Astrocyte (in vitro differentiated cells and primary cell): ENCODE measurements at regions not wholly inside any gene's neighbourhood (a gene's known extent, or its start where the extent isn't known, plus 50 kb on each side); places are given as distances from the start of the nearest gene placed in this dataset.

Experiments
- DNase-seq: peaks from one replicate; pipeline ENCODE4 v3.0.0-alpha.2; 2010; ENCODE audit warnings: low read depth
- FAIRE-seq: peaks from 2 replicates; lab custom pipeline; 2011; peaks lifted over from hg19 to GRCh38; lab: Jason Lieb, UNC
- H2AFZ ChIP-seq: 2 replicates; pipeline ENCODE4 v1.6.0; 2012; ENCODE audit warnings: low read depth, low read length, inconsistent platforms
- H3K27ac ChIP-seq: 2 replicates; pipeline ENCODE4 v1.5.1; 2011; ENCODE audit warnings: low read depth, low read length, inconsistent platforms
- H3K27me3 ChIP-seq: 2 replicates; pipeline ENCODE4 v1.6.0; 2011; ENCODE audit warnings: low read length, inconsistent platforms; ENCODE audit not compliant: insufficient read depth
- H3K36me3 ChIP-seq: 2 replicates; pipeline ENCODE4 v1.5.1; 2011; ENCODE audit warnings: low read length, inconsistent platforms; ENCODE audit not compliant: insufficient read depth
- H3K4me1 ChIP-seq: 2 replicates; pipeline ENCODE4 v1.5.1; 2011; ENCODE audit warnings: low read length, inconsistent platforms; ENCODE audit not compliant: insufficient read depth
- H3K4me2 ChIP-seq: 2 replicates; pipeline ENCODE4 v1.6.0; 2012; ENCODE audit warnings: low read length, inconsistent platforms
- H3K4me3 ChIP-seq: 2 replicates; pipeline ENCODE4 v1.5.1; 2011; ENCODE audit warnings: low read depth, mild to moderate bottlenecking, low read length, inconsistent platforms; ENCODE audit not compliant: insufficient read depth
- H3K79me2 ChIP-seq: 2 replicates; pipeline ENCODE4 v1.6.0; 2012; ENCODE audit warnings: mild to moderate bottlenecking, low read length, inconsistent platforms; ENCODE audit not compliant: insufficient read depth
- H3K9ac ChIP-seq: 2 replicates; pipeline ENCODE4 v1.6.0; 2012; ENCODE audit warnings: mild to moderate bottlenecking, low read length, inconsistent platforms
- H3K9me3 ChIP-seq: 2 replicates; pipeline ENCODE4 v1.5.1; 2012; ENCODE audit warnings: low read depth, mild to moderate bottlenecking, low read length, inconsistent platforms; ENCODE audit not compliant: insufficient read depth
- H4K20me1 ChIP-seq: 2 replicates; pipeline ENCODE4 v1.6.0; 2012; ENCODE audit warnings: low read length, inconsistent platforms; ENCODE audit not compliant: insufficient read depth
- H3K27ac Mint-ChIP-seq: one replicate; pipeline ENCODE4 v1.8.0; 2021; ENCODE audit warnings: mild to moderate bottlenecking, mixed read lengths; ENCODE audit not compliant: unreplicated experiment
- H3K27me3 Mint-ChIP-seq: one replicate; pipeline ENCODE4 v1.8.0; 2021; ENCODE audit warnings: low read depth, mixed read lengths; ENCODE audit not compliant: unreplicated experiment
- H3K36me3 Mint-ChIP-seq: one replicate; pipeline ENCODE4 v1.8.0; 2021; ENCODE audit warnings: low read depth, mixed read lengths; ENCODE audit not compliant: unreplicated experiment
- H3K4me1 Mint-ChIP-seq: one replicate; pipeline ENCODE4 v1.8.0; 2021; ENCODE audit warnings: low read depth, mixed read lengths; ENCODE audit not compliant: unreplicated experiment
- H3K4me3 Mint-ChIP-seq: one replicate; pipeline ENCODE4 v1.8.0; 2021; ENCODE audit warnings: mild to moderate bottlenecking, moderate library complexity, mixed read lengths; ENCODE audit not compliant: unreplicated experiment
- H3K9me3 Mint-ChIP-seq: one replicate; pipeline ENCODE4 v1.8.0; 2021; ENCODE audit warnings: mild to moderate bottlenecking, mixed read lengths; ENCODE audit not compliant: unreplicated experiment
- EZH2 ChIP-seq: IDR thresholded peaks from 2 replicates; pipeline ENCODE4 v1.6.1; 2012; ENCODE audit warnings: mild to moderate bottlenecking, low read length, inconsistent platforms; ENCODE audit not compliant: insufficient read depth
- TF ChIP-seq, protein P1 (sequence below): IDR thresholded peaks from 2 replicates; pipeline ENCODE4 v1.5.1; 2011; ENCODE audit warnings: low read depth, mild to moderate bottlenecking, inconsistent platforms, low read length, moderate library complexity; ENCODE audit not compliant: insufficient read depth

DNA sequence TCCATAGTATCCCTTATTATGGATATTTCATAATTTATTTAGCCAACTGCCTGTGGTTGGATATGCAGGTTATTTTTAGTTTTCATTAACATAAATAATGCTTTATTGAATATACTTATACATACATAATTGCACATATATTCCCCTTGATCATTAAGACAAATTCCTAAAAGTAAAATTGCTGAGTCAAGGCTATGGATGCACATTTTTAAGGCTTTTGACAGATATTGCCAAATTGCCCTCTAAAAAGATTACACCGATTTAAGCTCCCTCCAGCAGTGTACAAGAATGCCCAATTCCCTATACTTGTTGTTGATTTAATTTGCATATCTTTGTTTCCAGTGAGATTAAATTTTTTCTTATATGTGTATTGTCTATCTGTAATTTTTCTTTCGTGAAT lies 176.7 kb downstream of the C1orf94 start:
- Histone ChIP-seq H3K27ac (no peak overlapping the region), H3K4me3 (no peak overlapping the region), H3K4me1 (no peaks in the 10 kb centered on the region), H3K4me2 (no peak overlapping the region), H3K9ac (no peak overlapping the region), H3K27me3 (no peaks in the 10 kb centered on the region), H3K9me3 (no peaks in the 10 kb centered on the region), H3K36me3 (no peaks in the 10 kb centered on the region), H4K20me1 (no peaks in the 10 kb centered on the region), H2AFZ (no peak overlapping the region), H3K79me2 (no peaks in the 10 kb centered on the region)
- peaks cover 47% of the 10 kb centered on the region for H3K27me3 Mint-ChIP-seq
- no peak for DNase-seq
- FAIRE-seq = no peak
- H3K4me3 Mint-ChIP-seq = no peak overlapping the region
- no peak overlapping the region for H3K27ac Mint-ChIP-seq
- peaks cover 2% of the 10 kb centered on the region for H3K9me3 Mint-ChIP-seq
- no peaks in the 10 kb centered on the region for H3K4me1 Mint-ChIP-seq
- no peaks in the 10 kb centered on the region for H3K36me3 Mint-ChIP-seq
- no peak for TF ChIP-seq EZH2
- TF ChIP-seq, protein P1, sequence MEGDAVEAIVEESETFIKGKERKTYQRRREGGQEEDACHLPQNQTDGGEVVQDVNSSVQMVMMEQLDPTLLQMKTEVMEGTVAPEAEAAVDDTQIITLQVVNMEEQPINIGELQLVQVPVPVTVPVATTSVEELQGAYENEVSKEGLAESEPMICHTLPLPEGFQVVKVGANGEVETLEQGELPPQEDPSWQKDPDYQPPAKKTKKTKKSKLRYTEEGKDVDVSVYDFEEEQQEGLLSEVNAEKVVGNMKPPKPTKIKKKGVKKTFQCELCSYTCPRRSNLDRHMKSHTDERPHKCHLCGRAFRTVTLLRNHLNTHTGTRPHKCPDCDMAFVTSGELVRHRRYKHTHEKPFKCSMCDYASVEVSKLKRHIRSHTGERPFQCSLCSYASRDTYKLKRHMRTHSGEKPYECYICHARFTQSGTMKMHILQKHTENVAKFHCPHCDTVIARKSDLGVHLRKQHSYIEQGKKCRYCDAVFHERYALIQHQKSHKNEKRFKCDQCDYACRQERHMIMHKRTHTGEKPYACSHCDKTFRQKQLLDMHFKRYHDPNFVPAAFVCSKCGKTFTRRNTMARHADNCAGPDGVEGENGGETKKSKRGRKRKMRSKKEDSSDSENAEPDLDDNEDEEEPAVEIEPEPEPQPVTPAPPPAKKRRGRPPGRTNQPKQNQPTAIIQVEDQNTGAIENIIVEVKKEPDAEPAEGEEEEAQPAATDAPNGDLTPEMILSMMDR = no peak

DNA sequence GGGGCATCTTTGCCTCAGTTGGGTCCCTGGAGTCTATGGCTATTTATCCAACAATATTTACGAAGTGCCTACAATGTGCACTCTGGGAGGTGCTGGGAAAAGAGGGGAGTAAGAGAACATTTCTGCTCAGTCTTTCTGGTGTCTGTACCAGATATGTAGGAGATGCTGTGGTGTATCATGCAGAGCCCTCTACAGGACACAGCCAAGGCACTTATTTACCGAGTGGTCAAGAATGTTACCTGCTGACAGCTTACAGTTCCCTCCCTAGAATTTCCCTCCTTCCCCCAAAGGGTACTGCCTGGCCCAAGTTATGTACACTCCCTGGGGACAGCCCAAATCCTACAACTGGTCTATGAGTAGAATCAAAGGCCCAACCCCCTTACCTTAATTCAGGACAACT lies 177.7 kb downstream of the C1orf94 start:
- H2AFZ ChIP-seq = no peak overlapping the region
- H3K36me3 ChIP-seq = no peaks in the 10 kb centered on the region
- H3K4me1 Mint-ChIP-seq = no peaks in the 10 kb centered on the region
- no peaks in the 10 kb centered on the region for H3K36me3 Mint-ChIP-seq
- H3K9me3 Mint-ChIP-seq = peaks cover 2% of the 10 kb centered on the region
- no peaks in the 10 kb centered on the region for H4K20me1 ChIP-seq
- H3K4me3 Mint-ChIP-seq = no peak overlapping the region
- DNase-seq = no peak
- no peaks in the 10 kb centered on the region for H3K9me3 ChIP-seq
- H3K9ac ChIP-seq = no peak overlapping the region
- no peak overlapping the region for H3K27ac Mint-ChIP-seq
- H3K4me3 ChIP-seq = no peak overlapping the region
- no peak overlapping the region for H3K27ac ChIP-seq
- FAIRE-seq = no peak
- H3K4me1 ChIP-seq = no peaks in the 10 kb centered on the region
- TF ChIP-seq, protein P1 = no peak
- no peak for TF ChIP-seq EZH2
- H3K27me3 ChIP-seq = no peaks in the 10 kb centered on the region
- no peak overlapping the region for H3K4me2 ChIP-seq
- peaks cover 48% of the 10 kb centered on the region for H3K27me3 Mint-ChIP-seq
- H3K79me2 ChIP-seq = no peaks in the 10 kb centered on the region

- no peaks in the 10 kb centered on the region for H4K20me1 ChIP-seq
- no peak overlapping the region for H3K9ac ChIP-seq
- no peak overlapping the region for H3K4me2 ChIP-seq
- no peak overlapping the region for H3K27ac Mint-ChIP-seq
- FAIRE-seq (no peak), DNase-seq (no peak)
- peaks cover 48% of the 10 kb centered on the region for H3K27me3 Mint-ChIP-seq
- TF ChIP-seq, protein P1 = no peak
- no peak for TF ChIP-seq EZH2
- H2AFZ ChIP-seq = no peak overlapping the region
- H3K4me1 ChIP-seq = no peaks in the 10 kb centered on the region
- no peaks in the 10 kb centered on the region for H3K36me3 Mint-ChIP-seq
- H3K79me2 ChIP-seq = no peaks in the 10 kb centered on the region
- H3K4me3 Mint-ChIP-seq = no peak overlapping the region
- H3K27ac ChIP-seq = no peak overlapping the region
- H3K9me3 ChIP-seq = no peaks in the 10 kb centered on the region
- H3K36me3 ChIP-seq = no peaks in the 10 kb centered on the region
- no peak overlapping the region for H3K4me3 ChIP-seq
- H3K27me3 ChIP-seq = no peaks in the 10 kb centered on the region
- peaks cover 2% of the 10 kb centered on the region for H3K9me3 Mint-ChIP-seq
- H3K4me1 Mint-ChIP-seq = no peaks in the 10 kb centered on the region
These were observed 180.1 kb downstream of the C1orf94 start for GRCh38 chr1:34356853-34357252.
